Neural cell (in vitro differentiated cells): ENCODE measurements at regions not wholly inside any gene's neighbourhood (a gene's known extent, or its start where the extent isn't known, plus 50 kb on each side); places are given as distances from the start of the nearest gene placed in this dataset.

ENCODE experiments used
- CTCF ChIP-seq: fragments of 450-650 bp; IDR thresholded peaks from 2 replicates; pipeline ENCODE4 v1.5.1; 2014; ENCODE audit warnings: antibody characterized with exemption, mild to moderate bottlenecking, moderate library complexity; ENCODE audit not compliant: poor library complexity, severe bottlenecking
- EP300 ChIP-seq: fragments of 450-650 bp; conservative IDR thresholded peaks from 2 replicates; pipeline ENCODE4 v1.6.1; 2014; ENCODE audit warnings: antibody characterized with exemption, mild to moderate bottlenecking, moderate library complexity; ENCODE audit not compliant: poor library complexity, severe bottlenecking
- EZH2 ChIP-seq: fragments of 200-600, 300-800 bp; shearing (Covaris generic), sonication (generic); IDR thresholded peaks from 2 replicates; pipeline ENCODE4 v1.6.1; 2014; ENCODE audit warnings: antibody characterized with exemption, low read length, borderline replicate concordance, mild to moderate bottlenecking; ENCODE audit not compliant: insufficient read depth, poor library complexity, severe bottlenecking
- MXI1 ChIP-seq: fragments of 450-650 bp; conservative IDR thresholded peaks from 2 replicates; pipeline ENCODE4 v1.6.1; 2014; ENCODE audit warnings: antibody characterized with exemption, mild to moderate bottlenecking; ENCODE audit not compliant: poor library complexity, severe bottlenecking
- RAD21 ChIP-seq: fragments of 450-650 bp; conservative IDR thresholded peaks from 2 replicates; pipeline ENCODE4 v1.6.1; 2014; ENCODE audit warnings: antibody characterized with exemption, mild to moderate bottlenecking, moderate library complexity
- REST ChIP-seq: IDR thresholded peaks from 2 replicates; pipeline ENCODE4 v1.6.1; 2012; ENCODE audit warnings: borderline replicate concordance

DNA sequence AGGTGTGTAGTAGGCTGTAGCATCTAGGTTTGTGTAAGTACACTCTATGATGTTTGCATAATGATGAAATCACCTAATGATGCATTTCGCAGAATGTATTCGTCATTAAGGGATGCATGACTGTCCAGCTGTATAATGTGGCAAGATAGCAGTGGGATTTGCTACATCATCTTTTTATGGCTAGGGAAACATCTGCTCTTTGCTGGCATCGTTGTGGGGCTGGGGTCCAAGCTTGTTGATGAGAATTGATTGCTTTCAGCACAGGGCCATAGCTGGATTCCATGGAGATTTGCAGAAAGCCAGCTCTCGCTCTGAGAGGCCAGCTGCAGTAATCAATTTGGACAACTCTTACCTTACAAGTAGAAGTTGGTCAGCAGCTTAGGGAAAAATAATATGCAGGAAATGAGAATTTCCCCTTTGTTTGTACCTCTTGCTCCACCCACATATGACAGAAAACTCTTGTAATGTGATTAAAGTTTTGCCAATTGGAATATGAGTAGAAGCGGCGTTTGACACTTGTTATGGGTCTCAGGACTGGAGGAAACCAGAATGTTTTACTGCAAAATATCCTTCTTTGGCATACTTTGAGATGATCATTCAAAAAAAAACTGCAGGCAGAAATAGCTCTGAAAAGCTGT lies 310.5 kb downstream of the RAPGEF2 start:
- TF ChIP-seq EZH2, result no peak
- no peak for TF ChIP-seq CTCF
- TF ChIP-seq REST, result no peak
- TF ChIP-seq EP300, result no peak
- TF ChIP-seq RAD21, result no peak
- TF ChIP-seq MXI1, result no peak
